GM21619 (cell line): ENCODE measurements at regions not wholly inside any gene's neighbourhood (a gene's known extent, or its start where the extent isn't known, plus 50 kb on each side); places are given as distances from the start of the nearest gene placed in this dataset.
"Not testable (repeated sequence)": the region's sequence is repeated elsewhere in the genome, so short reads cannot be mapped to it uniquely, and the experiment has no call there.

Experiments
- ATAC-seq: cut with Tn5 transposase; IDR thresholded peaks from one replicate; pipeline ENCODE4 v1.9.1; 2021; ENCODE audit not compliant: unreplicated experiment

DNA sequence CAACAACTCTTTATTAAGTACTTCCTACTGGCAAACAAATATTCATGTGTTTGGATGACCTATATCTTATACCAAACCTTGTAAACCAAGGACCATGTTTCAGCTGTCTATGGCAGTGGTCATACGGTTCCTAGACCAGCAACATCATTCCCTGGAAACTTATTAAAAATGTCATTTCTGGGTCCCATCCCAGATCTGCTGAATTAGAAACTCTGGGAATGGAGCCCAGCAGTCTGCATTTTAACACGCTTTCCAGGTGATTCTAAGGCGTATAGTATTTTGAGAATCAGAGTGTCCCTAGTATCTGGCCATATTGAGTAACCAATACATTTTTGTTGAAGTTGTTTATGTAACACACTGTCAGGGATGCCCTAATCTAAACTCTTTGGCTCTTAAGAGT, 363.4 kb upstream of the LRRC3B start:
- no peak for ATAC-seq

GRCh38 chr3:26260139-26260538, 362.4 kb upstream of the LRRC3B start:
- ATAC-seq, result no peak

- no peak for ATAC-seq
Measured at GRCh38 chr3:26264708-26265107, 357.9 kb upstream of the LRRC3B start.

DNA sequence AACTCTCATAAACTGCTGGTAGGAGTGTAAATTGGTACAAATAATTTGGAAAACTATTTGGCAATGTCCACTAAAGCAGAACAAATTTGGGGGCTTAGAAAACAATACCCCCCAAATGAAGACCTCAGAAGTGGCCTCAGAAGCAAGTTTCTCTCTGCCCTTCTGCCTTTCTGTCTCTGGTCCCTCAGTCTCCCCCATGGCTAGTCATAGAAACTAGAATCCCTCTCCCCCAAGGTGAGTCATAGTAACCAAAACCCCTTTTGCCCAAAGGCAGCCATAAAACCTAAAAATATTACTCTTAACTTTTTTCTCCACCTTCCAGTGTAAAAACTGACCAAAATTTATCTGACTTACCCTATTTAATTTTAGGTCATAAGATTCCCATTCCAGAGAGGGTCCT, 350.7 kb upstream of the LRRC3B start:
- ATAC-seq, result no peak

DNA sequence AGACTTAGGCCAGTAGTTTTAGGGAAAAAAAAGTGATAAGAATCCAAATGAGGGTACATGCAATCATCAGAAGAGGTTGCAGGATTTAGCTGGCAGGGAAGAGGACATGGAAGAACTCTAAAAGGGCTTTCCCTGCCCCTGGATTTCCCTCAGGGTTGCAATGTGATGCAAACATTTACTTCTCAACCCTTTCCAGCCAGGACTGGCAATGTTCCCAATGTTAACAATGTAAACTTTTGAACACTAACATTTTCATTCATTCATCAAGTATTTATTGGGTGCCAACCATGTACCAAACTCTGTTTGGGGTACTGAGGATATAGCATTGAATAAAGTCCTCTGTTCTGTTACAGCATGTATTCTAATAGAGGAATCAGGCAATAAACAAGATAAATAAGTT, 349.4 kb upstream of the LRRC3B start:
- ATAC-seq, result no peak

- no peak for ATAC-seq
Measured at GRCh38 chr3:26279091-26279490, 343.5 kb upstream of the LRRC3B start.

DNA sequence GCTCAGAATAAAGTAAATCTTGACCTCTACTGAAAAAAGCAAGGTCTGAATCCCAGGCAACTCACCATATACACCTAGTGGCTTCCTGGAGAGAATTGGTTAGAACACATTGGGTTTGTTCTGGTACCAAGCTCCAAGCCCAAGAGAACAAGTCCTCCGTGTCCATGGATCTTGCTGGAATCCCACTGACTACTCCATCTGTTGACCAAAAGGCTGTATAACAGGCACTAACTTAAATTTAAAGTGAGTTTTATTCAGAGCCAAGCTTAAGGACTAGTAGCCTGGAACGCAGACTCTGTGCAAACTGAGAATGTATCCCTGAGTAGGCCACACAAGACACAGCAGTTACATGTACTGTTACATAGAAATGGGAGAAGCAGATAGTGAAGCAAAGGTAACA, 342.1 kb upstream of the LRRC3B start:
- no peak for ATAC-seq

GRCh38 chr3:26281284-26281985, 341.1 kb upstream of the LRRC3B start:
- ATAC-seq, result no peak

DNA sequence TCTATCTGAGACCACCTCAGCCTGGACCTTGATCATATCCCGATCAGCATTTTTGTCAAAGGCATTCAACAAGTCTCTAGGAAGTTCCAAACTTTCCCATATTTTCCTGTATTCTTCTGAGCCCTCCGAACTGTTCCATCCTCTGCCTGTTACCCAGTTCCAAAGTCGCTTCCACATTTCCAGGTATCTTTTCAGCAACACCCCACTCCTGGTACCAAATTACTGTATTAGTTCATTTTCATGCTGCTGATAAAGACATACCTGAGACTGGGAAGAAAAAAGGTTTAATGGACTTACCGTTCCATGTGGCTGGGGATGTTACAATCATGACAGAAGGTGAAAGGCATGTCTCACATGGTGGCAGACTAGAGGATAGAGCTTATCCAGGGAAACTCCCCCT, 338.1 kb upstream of the LRRC3B start:
- ATAC-seq, result not testable (repeated sequence)

GRCh38 chr3:26291840-26292239, 330.7 kb upstream of the LRRC3B start:
- no peak for ATAC-seq

- no peak for ATAC-seq
Measured at GRCh38 chr3:26292780-26293179, 329.8 kb upstream of the LRRC3B start.

GRCh38 chr3:26293329-26293844, 329.2 kb upstream of the LRRC3B start:
- no peak for ATAC-seq

GRCh38 chr3:26307192-26307591, 315.4 kb upstream of the LRRC3B start:
- ATAC-seq, result no peak

GRCh38 chr3:26307787-26308186, 314.8 kb upstream of the LRRC3B start:
- no peak for ATAC-seq

GRCh38 chr3:26308454-26308853, 314.1 kb upstream of the LRRC3B start:
- ATAC-seq, result no peak

DNA sequence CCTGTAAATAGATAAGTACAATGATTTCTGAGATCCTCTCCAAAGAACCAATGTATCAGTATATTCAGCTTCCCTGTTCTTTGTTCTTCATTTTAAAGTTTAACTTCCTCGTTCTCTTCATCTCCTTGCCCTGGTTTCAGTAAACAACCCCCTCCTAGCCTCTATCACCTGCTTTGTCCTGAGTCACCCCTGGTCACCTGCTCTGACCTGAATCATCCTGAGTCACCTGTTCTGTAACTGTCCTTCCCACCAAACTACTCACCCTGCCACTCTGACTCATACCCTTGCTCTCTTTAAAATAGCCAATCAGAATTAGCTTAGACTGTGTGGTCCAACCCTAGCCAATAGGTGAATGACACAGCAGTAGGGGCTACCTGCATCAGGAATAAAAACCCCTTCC, 313.0 kb upstream of the LRRC3B start:
- not testable (repeated sequence) for ATAC-seq

DNA sequence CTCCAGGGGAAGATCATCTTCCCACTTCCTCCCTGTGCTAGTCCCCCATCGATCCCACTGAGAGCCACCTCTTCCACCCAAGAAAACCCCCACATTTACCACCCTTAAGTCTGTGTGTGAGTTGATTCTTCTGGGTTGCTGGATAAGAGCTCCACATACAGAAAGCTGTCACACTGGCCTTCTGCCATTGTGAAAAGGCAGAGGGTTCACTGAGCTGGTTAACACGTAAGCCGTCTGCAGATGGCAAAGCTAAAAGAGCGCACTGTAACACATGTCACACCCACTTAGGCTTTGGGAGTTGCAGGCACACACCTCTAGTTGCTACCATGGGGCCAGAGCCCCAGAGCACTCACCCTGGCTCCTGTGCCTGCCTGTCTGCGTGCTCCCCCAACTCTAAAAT, 309.8 kb upstream of the LRRC3B start:
- no peak for ATAC-seq

DNA sequence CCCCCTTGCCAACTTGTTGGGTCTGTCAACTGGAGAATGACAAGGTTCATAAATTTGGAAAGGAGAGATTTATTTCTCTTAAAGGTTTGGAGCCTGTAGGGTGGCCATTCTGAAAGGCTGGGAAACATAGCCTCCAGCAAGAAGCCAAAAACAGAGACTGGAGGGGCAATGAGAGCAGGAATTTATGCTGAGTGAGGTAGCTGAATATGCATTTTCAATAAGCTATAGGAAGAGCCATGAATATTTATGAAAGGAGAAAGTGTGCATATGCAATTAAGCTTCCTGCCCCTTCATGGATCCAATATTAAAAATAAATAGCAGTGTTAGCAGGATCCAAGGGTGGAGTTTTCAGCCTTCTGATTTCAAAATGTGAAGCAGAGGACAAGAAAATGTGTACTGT, 306.1 kb upstream of the LRRC3B start:
- no peak for ATAC-seq

DNA sequence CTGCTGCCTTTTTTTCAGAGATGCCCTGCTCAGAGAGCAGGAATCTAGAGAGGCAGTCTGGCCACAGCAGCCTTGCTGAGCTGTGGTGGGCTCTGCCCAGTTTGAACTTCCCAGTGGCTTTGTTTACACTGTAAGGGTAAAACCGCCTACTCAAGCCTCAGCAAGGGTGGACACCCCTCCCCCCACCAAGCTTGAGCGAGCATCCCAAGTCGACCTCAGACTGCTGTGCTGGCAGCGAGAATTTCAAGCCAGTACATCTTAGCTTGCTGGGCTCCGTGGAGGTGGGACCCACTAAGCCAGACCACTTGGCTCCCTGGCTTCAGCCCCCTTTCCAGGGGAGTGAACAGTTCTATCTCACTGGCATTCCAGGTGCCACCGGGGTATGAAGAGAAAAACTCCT, 298.8 kb upstream of the LRRC3B start:
- not testable (repeated sequence) for ATAC-seq

DNA sequence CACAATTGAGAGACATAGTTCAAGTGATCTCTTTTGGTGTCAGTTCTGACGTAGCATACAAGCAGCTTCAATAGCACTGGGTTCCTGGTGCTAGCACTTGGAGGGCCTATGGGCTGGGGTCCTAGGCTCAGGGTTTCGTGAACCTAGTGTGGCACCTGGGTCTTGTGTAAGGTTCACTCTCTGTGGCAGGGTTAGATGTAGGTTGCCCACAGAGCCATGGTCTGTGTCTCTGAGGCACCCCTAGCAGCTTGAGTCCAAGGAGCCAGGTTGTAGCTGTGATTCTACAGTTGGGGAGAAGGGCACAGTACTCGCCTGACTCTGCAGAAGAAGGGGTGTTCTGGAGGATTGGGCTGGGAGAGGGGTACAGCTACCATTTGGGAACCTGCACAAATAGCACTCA, 282.6 kb upstream of the LRRC3B start:
- ATAC-seq, result no peak

DNA sequence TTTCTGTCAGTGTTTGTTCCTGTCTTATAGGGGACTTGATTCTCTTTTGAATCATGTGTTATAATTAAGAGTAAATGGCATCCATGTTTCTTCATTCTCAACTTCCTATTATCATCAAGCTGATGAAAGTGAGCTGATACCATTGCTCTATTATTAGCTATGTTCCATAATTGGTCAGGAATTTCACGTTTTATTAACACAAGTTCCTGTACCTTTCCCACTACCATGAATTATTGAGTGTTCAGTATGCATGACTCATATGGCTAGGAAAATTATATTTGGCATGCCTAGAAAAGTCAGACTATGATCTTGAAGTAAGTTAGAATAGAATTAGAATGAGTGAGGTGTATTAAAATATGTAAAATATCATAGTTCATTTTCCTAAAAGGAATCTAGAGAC, 278.9 kb upstream of the LRRC3B start:
- ATAC-seq, result no peak

- no peak for ATAC-seq
Measured at GRCh38 chr3:26345613-26346012, 277.0 kb upstream of the LRRC3B start.

DNA sequence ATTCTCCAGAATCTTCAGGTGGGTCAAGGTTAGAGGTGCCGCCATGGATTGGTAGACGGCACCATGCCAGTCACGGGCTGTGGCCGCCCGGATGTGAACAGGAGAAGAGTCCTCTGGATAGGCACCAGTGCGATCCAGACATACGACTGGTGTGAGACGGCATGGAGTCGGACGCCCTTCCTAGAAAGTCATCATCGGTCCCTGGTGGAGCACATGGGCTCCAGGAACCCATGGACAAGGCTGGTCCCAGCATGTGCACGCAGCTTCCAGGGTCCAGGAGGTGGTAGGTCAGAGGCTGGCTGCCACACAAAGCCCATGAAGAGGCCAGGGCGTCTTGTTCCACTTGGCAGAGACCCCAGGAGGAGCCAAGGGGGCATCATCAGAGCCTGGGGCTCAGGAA, 276.1 kb upstream of the LRRC3B start:
- no peak for ATAC-seq
